ENCODE measurements at regions not wholly inside any gene's neighbourhood (a gene's known extent, or its start where the extent isn't known, plus 50 kb on each side); places are given as distances from the start of the nearest gene placed in this dataset.

GRCh38 chr2:173419506-173419905 is 64.8 kb downstream of the CDCA7 start:
- no peak for TF ChIP-seq CTCF (IDR thresholded peaks at IDR 0.05)
- TF ChIP-seq POLR2A (IDR thresholded peaks at IDR 0.05) = no peak

Data from ovary (tissue), 3 donors.